IPS-15b (cell line): ENCODE measurements at regions not wholly inside any gene's neighbourhood (a gene's known extent, or its start where the extent isn't known, plus 50 kb on each side); places are given as distances from the start of the nearest gene placed in this dataset.

ENCODE experiments used
- H3K27me3 ChIP-seq: one replicate; pipeline ENCODE4 v1.6.1; 2013; ENCODE audit warnings: low read length; ENCODE audit not compliant: control insufficient read depth, insufficient read depth
- H3K36me3 ChIP-seq: one replicate; pipeline ENCODE4 v1.6.1; 2013; ENCODE audit warnings: low read length; ENCODE audit not compliant: control insufficient read depth, insufficient read depth
- H3K4me1 ChIP-seq: one replicate; pipeline ENCODE4 v1.6.1; 2013; ENCODE audit warnings: mild to moderate bottlenecking, low read length; ENCODE audit not compliant: control insufficient read depth, insufficient read depth
- H3K4me3 ChIP-seq: one replicate; pipeline ENCODE4 v1.5.1; 2013; ENCODE audit warnings: low read depth, low read length
- H3K9ac ChIP-seq: one replicate; pipeline ENCODE4 v1.6.1; 2013; ENCODE audit warnings: low read depth, mild to moderate bottlenecking, low read length
- H3K9me3 ChIP-seq: one replicate; pipeline ENCODE4 v1.6.1; 2013; ENCODE audit warnings: mild to moderate bottlenecking, low read length; ENCODE audit not compliant: control insufficient read depth, insufficient read depth

DNA sequence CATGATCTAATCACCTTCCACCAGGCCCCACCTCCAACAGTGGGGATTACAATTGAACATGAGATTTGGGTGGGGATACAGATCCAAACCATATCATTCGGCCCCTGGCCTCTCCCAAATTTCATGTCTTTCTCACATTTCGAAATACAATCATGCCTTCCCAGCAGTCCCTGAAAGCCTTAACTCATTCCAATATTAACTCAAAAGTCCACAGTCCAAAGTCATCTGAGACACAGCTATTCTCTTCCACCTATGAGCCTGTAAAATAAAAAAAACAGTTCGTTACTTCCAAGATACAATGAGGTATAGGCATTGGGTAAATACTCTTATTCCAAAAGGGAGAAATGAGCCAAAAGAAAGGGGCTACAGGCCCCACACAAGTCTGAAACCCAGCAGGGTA is 222.6 kb downstream of the SOD2 start:
- no peaks in the 10 kb centered on the region for H3K36me3 ChIP-seq
- H3K9me3 ChIP-seq = no peaks in the 10 kb centered on the region
- no peak overlapping the region for H3K4me3 ChIP-seq
- no peak overlapping the region for H3K9ac ChIP-seq
- no peaks in the 10 kb centered on the region for H3K27me3 ChIP-seq
- no peaks in the 10 kb centered on the region for H3K4me1 ChIP-seq

- no peak overlapping the region for H3K4me3 ChIP-seq
- no peaks in the 10 kb centered on the region for H3K9me3 ChIP-seq
- no peaks in the 10 kb centered on the region for H3K36me3 ChIP-seq
- no peaks in the 10 kb centered on the region for H3K27me3 ChIP-seq
- H3K9ac ChIP-seq = no peak overlapping the region
- no peaks in the 10 kb centered on the region for H3K4me1 ChIP-seq
Measured at GRCh38 chr6:159469443-159469842, 223.6 kb downstream of the SOD2 start.

GRCh38 chr6:159468994-159469393 is 224.0 kb downstream of the SOD2 start:
- no peaks in the 10 kb centered on the region for H3K27me3 ChIP-seq
- H3K36me3 ChIP-seq = no peaks in the 10 kb centered on the region
- no peaks in the 10 kb centered on the region for H3K4me1 ChIP-seq
- H3K9ac ChIP-seq = no peak overlapping the region
- no peak overlapping the region for H3K4me3 ChIP-seq
- H3K9me3 ChIP-seq = no peaks in the 10 kb centered on the region

DNA sequence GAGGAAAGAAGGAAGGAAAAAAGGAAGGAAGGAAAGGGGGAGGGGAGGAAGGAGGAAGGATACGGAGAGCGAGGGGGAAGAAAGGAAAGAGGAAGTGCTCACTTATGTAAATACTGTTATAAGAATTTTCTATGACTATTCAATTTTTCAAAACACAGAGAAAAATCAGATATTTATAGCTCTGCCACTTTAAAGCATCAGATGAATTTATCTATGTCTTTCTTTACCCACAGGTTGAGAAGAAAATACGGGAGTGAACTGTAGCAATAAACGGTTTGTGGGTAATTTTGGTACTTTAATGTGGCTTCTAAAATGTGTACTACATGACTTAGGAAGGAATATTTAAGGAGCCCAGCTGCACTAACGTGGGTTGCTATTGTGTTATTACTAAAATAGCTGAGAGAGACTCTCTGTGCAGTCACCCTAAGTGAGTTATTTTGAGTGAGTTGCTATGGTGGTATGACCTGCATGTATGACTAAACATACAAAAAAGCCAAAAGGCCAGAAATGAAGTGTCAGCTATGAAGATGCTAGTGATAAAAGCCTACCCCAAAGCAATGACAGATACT is 225.5 kb downstream of the SOD2 start:
- Histone ChIP-seq H3K4me1 (no peaks in the 10 kb centered on the region), H3K9ac (no peak overlapping the region), H3K4me3 (no peak overlapping the region), H3K27me3 (no peaks in the 10 kb centered on the region), H3K36me3 (no peaks in the 10 kb centered on the region), H3K9me3 (no peaks in the 10 kb centered on the region)

GRCh38 chr6:159466926-159467325 is 226.1 kb downstream of the SOD2 start:
- H3K36me3 ChIP-seq = no peaks in the 10 kb centered on the region
- no peak overlapping the region for H3K9ac ChIP-seq
- no peaks in the 10 kb centered on the region for H3K9me3 ChIP-seq
- no peak overlapping the region for H3K4me3 ChIP-seq
- H3K4me1 ChIP-seq = no peaks in the 10 kb centered on the region
- no peaks in the 10 kb centered on the region for H3K27me3 ChIP-seq

DNA sequence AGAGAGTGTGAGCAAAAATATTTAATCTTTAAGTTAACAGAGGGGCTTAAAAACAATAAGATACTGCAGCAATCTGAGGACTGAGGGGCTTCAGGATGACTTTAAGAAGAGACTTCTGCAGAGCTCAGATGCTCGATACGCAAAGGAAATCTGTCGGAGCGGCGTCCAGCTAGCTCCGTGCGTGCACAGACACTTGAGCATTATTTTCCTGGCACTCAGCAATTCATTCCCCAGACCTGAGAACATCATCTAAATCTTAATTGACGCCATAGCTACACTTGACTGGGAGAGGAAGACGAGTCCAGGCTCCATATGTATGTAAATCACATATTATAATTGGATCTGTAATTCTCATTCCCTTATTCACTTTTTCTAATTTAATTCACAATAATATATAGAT is 228.2 kb downstream of the SOD2 start:
- H3K36me3 ChIP-seq = no peaks in the 10 kb centered on the region
- H3K27me3 ChIP-seq = no peaks in the 10 kb centered on the region
- H3K4me3 ChIP-seq = no peak overlapping the region
- no peaks in the 10 kb centered on the region for H3K4me1 ChIP-seq
- H3K9me3 ChIP-seq = no peaks in the 10 kb centered on the region
- no peak overlapping the region for H3K9ac ChIP-seq

GRCh38 chr6:159463119-159463829 is 229.8 kb downstream of the SOD2 start:
- H3K4me3 ChIP-seq = no peak overlapping the region
- no peaks in the 10 kb centered on the region for H3K9me3 ChIP-seq
- H3K27me3 ChIP-seq = no peaks in the 10 kb centered on the region
- no peaks in the 10 kb centered on the region for H3K4me1 ChIP-seq
- H3K36me3 ChIP-seq = no peaks in the 10 kb centered on the region
- H3K9ac ChIP-seq = no peak overlapping the region

DNA sequence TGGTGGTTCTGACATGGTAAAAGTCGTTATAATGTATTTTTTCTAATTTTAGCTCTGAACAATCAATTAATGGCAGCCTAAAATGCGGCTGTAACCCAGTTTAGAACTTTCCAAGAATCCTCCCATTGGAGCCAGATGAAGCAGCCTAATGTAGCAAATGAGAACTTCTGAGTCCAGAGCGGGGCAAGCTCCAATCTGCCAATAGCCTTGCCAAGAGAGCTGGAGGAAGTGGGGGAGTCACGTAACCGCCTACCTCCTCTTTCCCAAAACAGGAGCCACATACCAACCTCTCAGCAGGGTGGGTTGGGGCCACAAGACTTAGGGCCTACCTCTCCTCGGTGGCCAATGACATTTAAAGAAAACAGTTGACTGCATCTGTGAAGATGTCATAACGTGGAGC is 230.6 kb downstream of the SOD2 start:
- no peaks in the 10 kb centered on the region for H3K4me1 ChIP-seq
- no peak overlapping the region for H3K9ac ChIP-seq
- no peak overlapping the region for H3K4me3 ChIP-seq
- no peaks in the 10 kb centered on the region for H3K27me3 ChIP-seq
- H3K36me3 ChIP-seq = no peaks in the 10 kb centered on the region
- H3K9me3 ChIP-seq = no peaks in the 10 kb centered on the region

- no peaks in the 10 kb centered on the region for H3K9me3 ChIP-seq
- H3K27me3 ChIP-seq = no peaks in the 10 kb centered on the region
- no peaks in the 10 kb centered on the region for H3K36me3 ChIP-seq
- no peaks in the 10 kb centered on the region for H3K4me1 ChIP-seq
- H3K9ac ChIP-seq = no peak overlapping the region
- H3K4me3 ChIP-seq = no peak overlapping the region
Measured at GRCh38 chr6:159461998-159462397, 231.0 kb downstream of the SOD2 start.

DNA sequence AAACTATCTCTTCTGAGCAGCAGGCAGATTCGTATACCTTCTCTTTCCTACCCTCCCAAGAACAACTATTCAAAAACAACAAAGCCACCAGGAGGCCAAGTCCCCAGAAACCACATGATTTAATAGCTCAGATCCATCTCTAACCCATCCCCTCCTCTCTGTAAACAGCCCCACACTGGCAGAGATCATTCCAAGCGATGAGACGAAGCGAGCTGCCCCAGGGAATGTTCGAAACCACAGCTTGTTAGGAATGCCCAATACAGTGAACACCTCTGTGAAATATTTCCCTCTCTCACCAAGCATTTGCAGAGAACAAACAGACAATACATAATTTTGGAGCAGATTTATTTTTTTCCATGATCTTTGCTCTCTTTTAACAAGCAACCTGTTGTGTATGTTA is 231.8 kb downstream of the SOD2 start:
- Histone ChIP-seq H3K36me3 (no peaks in the 10 kb centered on the region), H3K27me3 (no peaks in the 10 kb centered on the region), H3K9me3 (no peaks in the 10 kb centered on the region), H3K4me3 (no peak overlapping the region), H3K4me1 (no peaks in the 10 kb centered on the region), H3K9ac (no peak overlapping the region)

GRCh38 chr6:159460476-159460875 is 232.6 kb downstream of the SOD2 start:
- Histone ChIP-seq H3K4me1 (no peaks in the 10 kb centered on the region), H3K36me3 (no peaks in the 10 kb centered on the region), H3K9me3 (no peaks in the 10 kb centered on the region), H3K4me3 (no peak overlapping the region), H3K9ac (no peak overlapping the region), H3K27me3 (no peaks in the 10 kb centered on the region)

DNA sequence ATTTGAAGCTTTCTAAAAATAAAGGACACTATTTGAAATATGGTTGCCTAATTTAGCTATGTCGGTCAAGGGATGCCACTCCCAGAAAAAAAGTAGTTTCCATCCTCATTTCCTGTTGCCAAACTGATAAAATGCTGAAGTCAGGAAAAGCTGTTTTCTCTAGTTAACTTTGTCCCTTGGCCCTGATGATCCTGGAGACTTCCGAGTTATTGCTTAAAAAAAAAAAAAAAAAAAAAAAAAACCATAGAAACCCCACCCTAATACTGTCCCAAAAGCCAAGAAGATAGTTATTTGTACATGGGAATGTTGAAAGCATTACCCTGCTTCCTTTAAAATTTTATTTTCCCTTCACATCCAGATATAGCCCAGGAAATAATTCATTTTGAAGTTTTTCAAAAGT is 236.7 kb downstream of the SOD2 start:
- Histone ChIP-seq H3K9me3 (no peaks in the 10 kb centered on the region), H3K9ac (no peak overlapping the region), H3K27me3 (no peaks in the 10 kb centered on the region)

More for the DNA sequence above, 236.7 kb downstream of the SOD2 start:
- Histone ChIP-seq H3K36me3 (no peaks in the 10 kb centered on the region), H3K4me1 (no peaks in the 10 kb centered on the region), H3K4me3 (no peak overlapping the region)
